RKO (cell line): ENCODE measurements at regions not wholly inside any gene's neighbourhood (a gene's known extent, or its start where the extent isn't known, plus 50 kb on each side); places are given as distances from the start of the nearest gene placed in this dataset.
A peak's percentile ranks its signal among the peaks of the same experiment; 100 is the strongest.
"Not testable (repeated sequence)": the region's sequence is repeated elsewhere in the genome, so short reads cannot be mapped to it uniquely, and the experiment has no call there.

ENCODE experiments used
- DNase-seq: peaks from one replicate; pipeline ENCODE4 v3.0.0-alpha.2; 2016; ENCODE audit warnings: low spot score

- DNase-seq: no peak
These were observed 145.3 kb upstream of the SLC35G4 start for GRCh38 chr18:11464129-11464528.

GRCh38 chr18:11458447-11458846 is 150.9 kb upstream of the SLC35G4 start:
- no peak for DNase-seq

- not testable (repeated sequence) for DNase-seq
These were observed 151.5 kb upstream of the SLC35G4 start for GRCh38 chr18:11457853-11458252.

GRCh38 chr18:11454040-11454439 is 155.4 kb upstream of the SLC35G4 start:
- DNase-seq: no peak

- DNase-seq: not testable (repeated sequence)
These were observed 165.2 kb upstream of the SLC35G4 start for GRCh38 chr18:11444169-11444568.

GRCh38 chr18:11437046-11437445 is 172.3 kb upstream of the SLC35G4 start:
- DNase-seq: no peak

GRCh38 chr18:11432360-11432811 is 177.0 kb upstream of the SLC35G4 start:
- DNase-seq: no peak

- no peak for DNase-seq
These were observed 179.5 kb upstream of the SLC35G4 start for GRCh38 chr18:11429876-11430275.

GRCh38 chr18:11425211-11425610 is 184.2 kb upstream of the SLC35G4 start:
- no peak for DNase-seq

GRCh38 chr18:11419338-11419737 is 190.1 kb upstream of the SLC35G4 start:
- no peak for DNase-seq

- no peak for DNase-seq
These were observed 196.6 kb upstream of the SLC35G4 start for GRCh38 chr18:11412811-11413210.

GRCh38 chr18:11411048-11411447 is 198.3 kb upstream of the SLC35G4 start:
- no peak for DNase-seq

- no peak for DNase-seq
These were observed 200.8 kb upstream of the SLC35G4 start for GRCh38 chr18:11408555-11409065.

- DNase-seq: no peak
These were observed 201.5 kb upstream of the SLC35G4 start for GRCh38 chr18:11407940-11408339.

- no peak for DNase-seq
These were observed 203.6 kb upstream of the SLC35G4 start for GRCh38 chr18:11405804-11406203.

- DNase-seq: no peak
These were observed 208.7 kb upstream of the SLC35G4 start for GRCh38 chr18:11400703-11401102.

GRCh38 chr18:11398625-11399024 is 210.8 kb upstream of the SLC35G4 start:
- DNase-seq: peak; percentile 17

- DNase-seq: no peak
These were observed 216.2 kb upstream of the SLC35G4 start for GRCh38 chr18:11392980-11393885.

GRCh38 chr18:11392292-11392691 is 217.1 kb upstream of the SLC35G4 start:
- DNase-seq: no peak

GRCh38 chr18:11391661-11392060 is 217.7 kb upstream of the SLC35G4 start:
- peak; percentile 65 for DNase-seq

- no peak for DNase-seq
These were observed 220.4 kb upstream of the SLC35G4 start for GRCh38 chr18:11388755-11389680.

- peak; percentile 82 for DNase-seq
These were observed 221.5 kb upstream of the SLC35G4 start for GRCh38 chr18:11387880-11388279.
